Osteocyte (in vitro differentiated cells): ENCODE measurements at regions not wholly inside any gene's neighbourhood (a gene's known extent, or its start where the extent isn't known, plus 50 kb on each side); places are given as distances from the start of the nearest gene placed in this dataset.

Source experiments
- DNase-seq: peaks from one replicate; pipeline ENCODE4 v3.0.0; 2021; ENCODE audit warnings: mixed read lengths; ENCODE audit not compliant: unreplicated experiment; ENCODE audit errors: extremely low spot score
- H3K27ac Mint-ChIP-seq: one replicate; pipeline ENCODE4 v1.8.0; 2021; ENCODE audit warnings: mild to moderate bottlenecking, mixed read lengths; ENCODE audit not compliant: unreplicated experiment
- H3K27me3 Mint-ChIP-seq: one replicate; pipeline ENCODE4 v1.8.0; 2021; ENCODE audit warnings: mixed read lengths; ENCODE audit not compliant: unreplicated experiment
- H3K36me3 Mint-ChIP-seq: one replicate; pipeline ENCODE4 v1.8.0; 2021; ENCODE audit warnings: mixed read lengths; ENCODE audit not compliant: unreplicated experiment
- H3K4me1 Mint-ChIP-seq: one replicate; pipeline ENCODE4 v1.8.0; 2021; ENCODE audit warnings: mixed read lengths; ENCODE audit not compliant: unreplicated experiment
- H3K4me3 Mint-ChIP-seq: one replicate; pipeline ENCODE4 v1.8.0; 2021; ENCODE audit warnings: mild to moderate bottlenecking, moderate library complexity, mixed read lengths; ENCODE audit not compliant: unreplicated experiment
- H3K9me3 Mint-ChIP-seq: one replicate; pipeline ENCODE4 v1.8.0; 2021; ENCODE audit warnings: mixed read lengths; ENCODE audit not compliant: unreplicated experiment
- CTCF ChIP-seq: fragments of 200-600 bp; sonication (generic); IDR thresholded peaks from 2 replicates; pipeline ENCODE4 v1.5.0; 2021; ENCODE audit warnings: antibody characterized with exemption, mild to moderate bottlenecking, moderate library complexity

DNA sequence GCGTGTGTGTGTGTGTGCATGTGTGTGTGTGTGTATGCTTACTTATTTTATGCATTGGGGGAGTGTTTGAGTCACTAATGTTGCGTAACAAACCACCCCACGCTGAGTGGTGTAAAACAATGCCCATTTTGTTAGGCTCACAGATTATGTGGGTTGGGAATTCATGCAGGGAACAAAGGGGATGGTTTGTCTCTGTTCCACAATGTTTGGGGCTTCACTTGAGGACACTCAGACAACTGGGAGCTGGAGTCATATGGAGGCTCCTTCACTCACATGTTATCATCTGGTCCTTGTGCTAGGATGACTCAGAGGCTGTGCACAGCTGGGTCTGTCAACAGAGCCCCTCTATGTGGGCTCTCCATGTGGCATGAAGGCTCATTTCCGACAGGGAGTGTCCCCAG, 51.3 kb upstream of the LARGE1 start:
- no peak for DNase-seq
- Mint-ChIP-seq H3K4me1 (no peaks in the 10 kb centered on the region), H3K4me3 (no peak overlapping the region), H3K27me3 (no peaks in the 10 kb centered on the region), H3K27ac (no peak overlapping the region), H3K9me3 (peaks cover 5% of the 10 kb centered on the region), H3K36me3 (no peaks in the 10 kb centered on the region)
- no peak for TF ChIP-seq CTCF

DNA sequence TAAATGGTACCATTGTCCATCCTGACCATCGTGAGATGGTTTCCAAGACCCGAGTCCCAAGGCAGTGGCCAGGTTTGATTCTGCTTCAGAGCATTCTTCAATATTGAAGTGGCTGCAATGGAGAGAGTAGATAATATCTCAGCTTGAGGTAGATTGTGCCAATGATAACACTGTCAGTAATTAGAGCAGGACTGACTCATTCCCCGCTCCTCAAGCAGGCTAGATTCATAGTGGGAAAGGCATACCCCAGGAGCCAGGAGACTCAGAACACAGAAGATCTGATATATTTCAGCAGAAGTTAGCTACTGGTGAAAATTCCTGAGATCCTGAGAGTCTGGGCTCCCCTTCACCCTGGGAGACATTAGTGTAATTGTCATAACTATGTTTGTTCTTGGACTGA, 55.6 kb upstream of the LARGE1 start:
- DNase-seq, result no peak
- H3K4me1 Mint-ChIP-seq, result no peaks in the 10 kb centered on the region
- H3K9me3 Mint-ChIP-seq, result peaks cover 5% of the 10 kb centered on the region
- no peak for TF ChIP-seq CTCF
- H3K27ac Mint-ChIP-seq, result no peak overlapping the region
- no peak overlapping the region for H3K4me3 Mint-ChIP-seq
- H3K36me3 Mint-ChIP-seq, result no peaks in the 10 kb centered on the region
- H3K27me3 Mint-ChIP-seq, result no peaks in the 10 kb centered on the region

DNA sequence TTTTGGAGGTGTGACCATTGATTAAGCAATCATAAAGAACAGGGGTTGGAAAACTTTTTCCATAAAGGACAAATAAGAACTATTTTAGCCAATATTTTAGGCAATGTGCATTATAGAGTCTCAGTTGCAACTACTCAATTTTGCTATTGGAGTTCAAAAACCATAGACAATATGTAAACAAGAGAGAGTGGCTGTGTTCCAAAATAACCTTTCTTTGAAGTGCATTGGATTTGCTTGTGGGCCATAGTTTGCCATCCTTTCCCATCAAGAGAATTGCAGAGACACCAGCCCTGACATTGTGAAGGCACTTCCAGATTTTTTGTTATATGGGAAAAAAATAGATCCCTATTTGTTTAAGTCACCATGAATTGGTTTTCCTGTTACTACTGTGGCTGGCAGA, 63.3 kb upstream of the LARGE1 start:
- no peak for DNase-seq
- H3K4me1 Mint-ChIP-seq, result no peaks in the 10 kb centered on the region
- no peak overlapping the region for H3K4me3 Mint-ChIP-seq
- no peaks in the 10 kb centered on the region for H3K27me3 Mint-ChIP-seq
- TF ChIP-seq CTCF, result no peak
- no peaks in the 10 kb centered on the region for H3K36me3 Mint-ChIP-seq
- H3K9me3 Mint-ChIP-seq, result peaks cover 5% of the 10 kb centered on the region
- H3K27ac Mint-ChIP-seq, result no peak overlapping the region

DNA sequence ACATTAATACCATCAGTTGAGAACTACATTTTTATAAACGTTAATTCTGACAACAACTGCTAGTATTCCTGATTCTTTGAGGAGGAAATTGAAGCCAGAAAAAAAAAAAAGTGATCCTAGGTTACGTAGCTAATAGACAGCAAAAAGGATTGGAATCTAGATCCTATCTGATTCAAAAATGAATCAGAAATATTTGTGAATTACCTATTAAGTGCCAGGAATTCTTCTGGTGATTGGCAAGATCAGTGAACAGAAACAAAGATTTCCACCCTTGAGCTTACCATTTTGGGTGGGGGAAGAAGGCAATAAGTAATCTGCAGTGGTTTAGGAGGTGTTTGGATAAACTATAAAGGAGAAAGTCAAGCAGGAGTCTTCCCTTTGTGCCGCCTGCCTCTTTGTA, 63.9 kb upstream of the LARGE1 start:
- Mint-ChIP-seq H3K4me1 (no peaks in the 10 kb centered on the region), H3K27me3 (no peaks in the 10 kb centered on the region), H3K9me3 (peaks cover 5% of the 10 kb centered on the region), H3K4me3 (no peak overlapping the region), H3K36me3 (no peaks in the 10 kb centered on the region), H3K27ac (no peak overlapping the region)
- no peak for TF ChIP-seq CTCF
- no peak for DNase-seq

DNA sequence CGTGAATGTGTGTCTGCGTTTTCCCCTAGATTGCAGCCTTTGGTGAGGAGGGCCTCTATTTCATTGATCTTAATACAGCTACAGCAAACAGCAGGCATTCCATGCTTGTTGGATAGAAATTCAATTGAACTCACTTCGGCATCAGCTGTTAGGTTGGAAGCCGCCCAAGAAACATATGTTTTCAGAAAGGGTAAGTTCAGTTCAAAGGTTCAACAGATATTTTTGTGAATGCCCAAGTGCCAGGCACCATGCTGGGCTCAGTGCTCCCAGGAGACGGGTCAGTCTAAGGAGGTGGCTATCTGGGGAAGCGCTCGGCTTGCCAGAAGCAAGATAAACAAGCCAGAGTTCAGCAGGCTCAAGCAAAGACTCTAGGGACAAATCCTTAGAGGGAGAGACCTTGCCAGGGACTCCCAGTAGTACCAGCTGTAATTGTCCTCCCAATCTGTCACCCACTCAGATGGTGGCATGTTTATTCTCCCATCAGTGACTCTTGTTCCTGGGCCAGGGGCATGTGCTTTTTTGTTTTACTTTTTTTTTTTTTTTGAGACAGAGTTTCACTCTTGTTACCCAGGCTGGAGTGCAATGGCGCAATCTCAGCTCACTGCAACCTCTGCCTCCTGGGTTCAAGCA, 64.5 kb upstream of the LARGE1 start:
- TF ChIP-seq CTCF, result no peak
- H3K4me1 Mint-ChIP-seq, result no peaks in the 10 kb centered on the region
- no peak for DNase-seq
- no peaks in the 10 kb centered on the region for H3K36me3 Mint-ChIP-seq
- no peak overlapping the region for H3K27ac Mint-ChIP-seq
- peaks cover 5% of the 10 kb centered on the region for H3K9me3 Mint-ChIP-seq
- no peaks in the 10 kb centered on the region for H3K27me3 Mint-ChIP-seq
- H3K4me3 Mint-ChIP-seq, result no peak overlapping the region
